Keratinocyte (primary cell): ENCODE measurements at regions not wholly inside any gene's neighbourhood (a gene's known extent, or its start where the extent isn't known, plus 50 kb on each side); places are given as distances from the start of the nearest gene placed in this dataset.

Source experiments
- EZH2 ChIP-seq: IDR thresholded peaks from one replicate; pipeline ENCODE4 v1.6.1; 2012; ENCODE audit warnings: inconsistent platforms, mild to moderate bottlenecking, low read length, moderate library complexity
- TF ChIP-seq, protein P1 (sequence below), 3 experiments: IDR thresholded peaks in 1 of 3; conservative IDR thresholded peaks in 1 of 3; optimal IDR thresholded peaks in 1 of 3; 2 replicates in 2 of 3; 3 replicates in 1 of 3; pipeline versions ENCODE3 to v1.5.1; 2011; ENCODE audit warnings: low read length in 3 of 3, mild to moderate bottlenecking in 3 of 3, moderate library complexity in 2 of 3, control low read depth in 1 of 3, inconsistent platforms in 1 of 3; ENCODE audit not compliant: insufficient read depth in 2 of 3; ENCODE audit errors: extremely low read depth in 1 of 3

DNA sequence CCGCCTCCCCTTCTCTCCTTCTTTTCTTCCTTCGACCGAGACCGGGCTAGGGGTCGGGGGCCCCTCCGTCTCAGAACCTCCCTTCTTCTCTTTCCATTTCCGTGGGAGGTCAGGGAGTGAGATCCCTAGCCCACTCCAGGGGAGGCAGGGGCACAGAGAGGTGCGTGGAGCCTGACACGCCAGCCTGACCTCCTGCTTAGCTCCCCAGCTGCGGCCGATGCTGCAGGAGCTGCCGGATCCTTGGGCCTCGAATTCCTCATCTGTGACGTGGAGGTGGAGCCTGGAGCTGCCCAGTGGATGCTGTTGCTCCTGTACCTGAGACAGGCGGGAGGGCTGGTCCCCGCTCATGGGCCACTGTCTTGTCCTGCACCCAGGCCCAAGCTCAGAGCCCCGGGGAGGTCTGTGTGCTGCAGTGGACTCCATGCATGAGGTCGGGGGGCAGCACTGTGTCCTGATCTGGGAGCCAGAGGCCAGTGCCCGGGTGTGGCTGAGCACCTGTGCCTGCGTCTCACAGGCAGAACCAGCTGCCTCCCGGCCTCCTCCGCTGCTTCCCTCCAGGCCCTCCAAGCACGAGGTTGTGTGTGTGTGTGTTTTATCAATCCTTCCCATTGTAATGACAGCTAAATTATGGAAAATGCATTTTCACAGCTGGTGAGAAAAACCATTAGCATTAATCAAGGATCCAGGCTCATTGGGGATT lies 55.3 kb upstream of the TTC34 start:
- TF ChIP-seq, protein P1, sequence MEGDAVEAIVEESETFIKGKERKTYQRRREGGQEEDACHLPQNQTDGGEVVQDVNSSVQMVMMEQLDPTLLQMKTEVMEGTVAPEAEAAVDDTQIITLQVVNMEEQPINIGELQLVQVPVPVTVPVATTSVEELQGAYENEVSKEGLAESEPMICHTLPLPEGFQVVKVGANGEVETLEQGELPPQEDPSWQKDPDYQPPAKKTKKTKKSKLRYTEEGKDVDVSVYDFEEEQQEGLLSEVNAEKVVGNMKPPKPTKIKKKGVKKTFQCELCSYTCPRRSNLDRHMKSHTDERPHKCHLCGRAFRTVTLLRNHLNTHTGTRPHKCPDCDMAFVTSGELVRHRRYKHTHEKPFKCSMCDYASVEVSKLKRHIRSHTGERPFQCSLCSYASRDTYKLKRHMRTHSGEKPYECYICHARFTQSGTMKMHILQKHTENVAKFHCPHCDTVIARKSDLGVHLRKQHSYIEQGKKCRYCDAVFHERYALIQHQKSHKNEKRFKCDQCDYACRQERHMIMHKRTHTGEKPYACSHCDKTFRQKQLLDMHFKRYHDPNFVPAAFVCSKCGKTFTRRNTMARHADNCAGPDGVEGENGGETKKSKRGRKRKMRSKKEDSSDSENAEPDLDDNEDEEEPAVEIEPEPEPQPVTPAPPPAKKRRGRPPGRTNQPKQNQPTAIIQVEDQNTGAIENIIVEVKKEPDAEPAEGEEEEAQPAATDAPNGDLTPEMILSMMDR (optimal IDR thresholded peaks at IDR 0.05 in 1 of 3, IDR thresholded peaks at IDR 0.05 in 1 of 3, conservative IDR thresholded peaks at IDR 0.05 in 1 of 3; ENCODE audit: extremely low read depth in 1 of 3, insufficient read depth in 2 of 3, low read length in 3 of 3): no peak
- no peak for TF ChIP-seq EZH2
